Upper lobe of right lung (tissue), 1 donor: ENCODE measurements at regions not wholly inside any gene's neighbourhood (a gene's known extent, or its start where the extent isn't known, plus 50 kb on each side); places are given as distances from the start of the nearest gene placed in this dataset.

Source experiments
- ATAC-seq: fragments of 200-7000 bp; cut with Tn5 transposase; one replicate; pipeline ENCODE4 v1.9.1; 2020; ENCODE audit warnings: mild to moderate bottlenecking, moderate library complexity
- DNase-seq: peaks from one replicate; pipeline ENCODE4 v3.0.0-alpha.2; 2020
- H3K27ac ChIP-seq: fragments of 200-600 bp; one replicate; pipeline ENCODE4 v1.8.0; 2022
- H3K27me3 ChIP-seq: fragments of 200-600 bp; one replicate; pipeline ENCODE4 v1.8.0; 2022; ENCODE audit warnings: mild to moderate bottlenecking
- H3K36me3 ChIP-seq: fragments of 200-600 bp; one replicate; pipeline ENCODE4 v1.8.0; 2022
- H3K4me1 ChIP-seq: fragments of 200-600 bp; one replicate; pipeline ENCODE4 v1.8.0; 2022
- H3K4me3 ChIP-seq: fragments of 200-600 bp; one replicate; pipeline ENCODE4 v1.8.0; 2022; ENCODE audit warnings: mild to moderate bottlenecking
- H3K9me3 ChIP-seq: fragments of 200-600 bp; one replicate; pipeline ENCODE4 v1.8.0; 2022
- CTCF ChIP-seq: fragments of 200-600 bp; IDR thresholded peaks from one replicate; pipeline ENCODE4 v1.8.0; 2022; ENCODE audit warnings: antibody characterized with exemption
- intact Hi-C: fragments of 100-400 bp; cut with DNase I; formaldehyde crosslinking; loops from one replicate; pipeline ENCODE4 v1.11.0; 2022
- donor health status: DM: no; HTN: yes; CAD: no; lungs with severe emphysema.

GRCh38 chr10:20641605-20642004, 255.5 kb downstream of the NEBL start:
- intact Hi-C loops, result no loop called here
- Histone ChIP-seq H3K4me1 (no peaks in the 10 kb centered on the region), H3K27me3 (no peaks in the 10 kb centered on the region), H3K9me3 (no peaks in the 10 kb centered on the region), H3K27ac (no peak overlapping the region), H3K36me3 (no peaks in the 10 kb centered on the region), H3K4me3 (no peak overlapping the region)
- TF ChIP-seq CTCF, result no peak
- DNase-seq (no peak), ATAC-seq (no peak)

GRCh38 chr10:20635570-20635969, 261.5 kb downstream of the NEBL start:
- H3K4me3 ChIP-seq, result no peak overlapping the region
- no peaks in the 10 kb centered on the region for H3K9me3 ChIP-seq
- no peak for ATAC-seq
- H3K36me3 ChIP-seq, result no peaks in the 10 kb centered on the region
- no peak overlapping the region for H3K27ac ChIP-seq
- TF ChIP-seq CTCF, result no peak
- DNase-seq, result no peak
- intact Hi-C loops, result no loop called here
- no peaks in the 10 kb centered on the region for H3K4me1 ChIP-seq
- H3K27me3 ChIP-seq, result no peaks in the 10 kb centered on the region

GRCh38 chr10:20634839-20635238, 262.3 kb downstream of the NEBL start:
- no peaks in the 10 kb centered on the region for H3K27me3 ChIP-seq
- DNase-seq (no peak), ATAC-seq (no peak)
- no peak for TF ChIP-seq CTCF
- intact Hi-C loops, result no loop called here
- H3K36me3 ChIP-seq, result no peaks in the 10 kb centered on the region
- H3K4me3 ChIP-seq, result no peak overlapping the region
- H3K9me3 ChIP-seq, result no peaks in the 10 kb centered on the region
- H3K4me1 ChIP-seq, result no peaks in the 10 kb centered on the region
- no peak overlapping the region for H3K27ac ChIP-seq

GRCh38 chr10:20633714-20634113, 263.4 kb downstream of the NEBL start:
- H3K27me3 ChIP-seq, result no peaks in the 10 kb centered on the region
- H3K27ac ChIP-seq, result no peak overlapping the region
- DNase-seq, result no peak
- no peaks in the 10 kb centered on the region for H3K36me3 ChIP-seq
- intact Hi-C loops, result no loop called here
- H3K4me3 ChIP-seq, result no peak overlapping the region
- H3K9me3 ChIP-seq, result no peaks in the 10 kb centered on the region
- no peak for TF ChIP-seq CTCF
- no peaks in the 10 kb centered on the region for H3K4me1 ChIP-seq
- ATAC-seq, result no peak

GRCh38 chr10:20632696-20633095, 264.4 kb downstream of the NEBL start:
- Histone ChIP-seq H3K27me3 (no peaks in the 10 kb centered on the region), H3K36me3 (no peaks in the 10 kb centered on the region), H3K4me3 (no peak overlapping the region), H3K4me1 (no peaks in the 10 kb centered on the region), H3K9me3 (no peaks in the 10 kb centered on the region), H3K27ac (no peak overlapping the region)
- intact Hi-C loops, result no loop called here
- no peak for DNase-seq
- TF ChIP-seq CTCF, result no peak
- no peak for ATAC-seq

- ATAC-seq, result no peak
These were observed 265.9 kb downstream of the NEBL start for GRCh38 chr10:20631229-20631628.

More at GRCh38 chr10:20631229-20631628, 265.9 kb downstream of the NEBL start:
- no peak overlapping the region for H3K4me3 ChIP-seq
- no peak for TF ChIP-seq CTCF
- DNase-seq, result no peak
- H3K36me3 ChIP-seq, result no peaks in the 10 kb centered on the region
- no peaks in the 10 kb centered on the region for H3K4me1 ChIP-seq
- intact Hi-C loops, result no loop called here
- H3K27ac ChIP-seq, result no peak overlapping the region
- H3K27me3 ChIP-seq, result no peaks in the 10 kb centered on the region
- H3K9me3 ChIP-seq, result no peaks in the 10 kb centered on the region
